GM12892 (cell line): ENCODE measurements at regions not wholly inside any gene's neighbourhood (a gene's known extent, or its start where the extent isn't known, plus 50 kb on each side); places are given as distances from the start of the nearest gene placed in this dataset.
"Not testable (repeated sequence)": the region's sequence is repeated elsewhere in the genome, so short reads cannot be mapped to it uniquely, and the experiment has no call there.

ENCODE experiments used
- POLR2A ChIP-seq: IDR thresholded peaks from 2 replicates; pipeline ENCODE4 v1.6.1; 2011; ENCODE audit warnings: low read depth, low read length, control low read depth
- POLR2AphosphoS5 ChIP-seq: IDR thresholded peaks from 2 replicates; pipeline ENCODE4 v1.6.1; 2011; ENCODE audit warnings: low read depth, low read length, control low read depth
- TAF1 ChIP-seq: IDR thresholded peaks from 2 replicates; pipeline ENCODE4 v1.6.1; 2011; ENCODE audit warnings: low read depth, mild to moderate bottlenecking, control low read depth, low read length, borderline replicate concordance

GRCh38 chr1:121042882-121043281 is 141.3 kb downstream of the FAM72B start:
- TF ChIP-seq TAF1, POLR2AphosphoS5, POLR2A: not testable (repeated sequence)
